H9 (cell line): ENCODE measurements at regions not wholly inside any gene's neighbourhood (a gene's known extent, or its start where the extent isn't known, plus 50 kb on each side); places are given as distances from the start of the nearest gene placed in this dataset.

Experiments
- DNase-seq: peaks from one replicate; pipeline ENCODE4 v3.0.0-alpha.2; 2017
- H2AFZ ChIP-seq: one replicate; pipeline ENCODE4 v1.6.1; 2013; ENCODE audit warnings: mild to moderate bottlenecking, low read length, control low read depth, moderate library complexity
- H2AK5ac ChIP-seq: 2 replicates; pipeline ENCODE4 v1.6.1; 2013; ENCODE audit warnings: low read length, control low read depth, mixed read lengths; ENCODE audit not compliant: insufficient read length
- H2BK120ac ChIP-seq: one replicate; pipeline ENCODE4 v1.6.1; 2013; ENCODE audit warnings: low read depth, mild to moderate bottlenecking, low read length, control low read depth, inconsistent platforms; ENCODE audit not compliant: poor library complexity, severe bottlenecking
- H2BK12ac ChIP-seq: 2 replicates; pipeline ENCODE4 v1.6.1; 2013; ENCODE audit warnings: low read length, control low read depth, mixed read lengths, low read depth; ENCODE audit not compliant: insufficient read length
- H2BK15ac ChIP-seq: 2 replicates; pipeline ENCODE4 v1.6.1; 2013; ENCODE audit warnings: low read depth, low read length, control low read depth
- H2BK20ac ChIP-seq: one replicate; pipeline ENCODE4 v1.6.1; 2013; ENCODE audit warnings: low read depth, mild to moderate bottlenecking, low read length, control low read depth, inconsistent platforms; ENCODE audit not compliant: poor library complexity, severe bottlenecking
- H2BK5ac ChIP-seq: 2 replicates; pipeline ENCODE4 v1.6.1; 2013; ENCODE audit warnings: low read length, control low read depth, mixed read lengths; ENCODE audit not compliant: insufficient read length
- H3K14ac ChIP-seq: 2 replicates; pipeline ENCODE4 v1.6.1; 2013; ENCODE audit warnings: low read length, control low read depth; ENCODE audit not compliant: insufficient read depth
- H3K18ac ChIP-seq: 2 replicates; pipeline ENCODE4 v1.6.1; 2013; ENCODE audit warnings: low read depth, mild to moderate bottlenecking, mixed read lengths, low read length, control low read depth; ENCODE audit not compliant: insufficient read length
- H3K23ac ChIP-seq: 2 replicates; pipeline ENCODE4 v1.6.1; 2013; ENCODE audit warnings: low read length, control low read depth, mixed read lengths, low read depth; ENCODE audit not compliant: insufficient read length
- H3K23me2 ChIP-seq: 2 replicates; pipeline ENCODE4 v1.6.1; 2013; ENCODE audit warnings: low read depth, mild to moderate bottlenecking, mixed read lengths, low read length, control low read depth; ENCODE audit not compliant: insufficient read length, poor library complexity, severe bottlenecking
- H3K27ac ChIP-seq: 2 replicates; pipeline ENCODE4 v1.5.1; 2013; ENCODE audit warnings: low read length, control low read depth, mixed read lengths, low read depth; ENCODE audit not compliant: insufficient read length
- H3K27me3 ChIP-seq: 2 replicates; pipeline ENCODE4 v1.6.1; 2013; ENCODE audit warnings: low read length, control low read depth, inconsistent platforms; ENCODE audit not compliant: insufficient read depth
- H3K4ac ChIP-seq: 2 replicates; pipeline ENCODE4 v1.6.1; 2013; ENCODE audit warnings: low read depth, mild to moderate bottlenecking, control low read depth, inconsistent platforms, low read length, moderate library complexity
- H3K4me1 ChIP-seq: 2 replicates; pipeline ENCODE4 v1.6.1; 2013; ENCODE audit warnings: low read length, control low read depth, inconsistent platforms; ENCODE audit not compliant: insufficient read depth
- H3K4me2 ChIP-seq: 2 replicates; pipeline ENCODE4 v1.6.1; 2013; ENCODE audit warnings: low read length, control low read depth, mixed read lengths; ENCODE audit not compliant: insufficient read length, insufficient read depth
- H3K56ac ChIP-seq: 2 replicates; pipeline ENCODE4 v1.6.1; 2013; ENCODE audit warnings: low read depth, mild to moderate bottlenecking, mixed read lengths, low read length, control low read depth; ENCODE audit not compliant: insufficient read length
- H3K79me1 ChIP-seq: 2 replicates; pipeline ENCODE4 v1.6.1; 2013; ENCODE audit warnings: low read depth, mild to moderate bottlenecking, moderate library complexity, low read length, control low read depth, inconsistent platforms; ENCODE audit not compliant: insufficient read depth, poor library complexity, severe bottlenecking
- H3K79me2 ChIP-seq: 2 replicates; pipeline ENCODE4 v1.6.1; 2013; ENCODE audit warnings: low read length, control low read depth, inconsistent platforms; ENCODE audit not compliant: insufficient read depth
- H3K9ac ChIP-seq: 2 replicates; pipeline ENCODE4 v1.6.1; 2013; ENCODE audit warnings: low read length, control low read depth, mixed read lengths; ENCODE audit not compliant: insufficient read length; ENCODE audit errors: extremely low read depth
- H3K9me3 ChIP-seq: one replicate; pipeline ENCODE4 v1.6.1; 2013; ENCODE audit warnings: low read depth, low read length, inconsistent platforms; ENCODE audit not compliant: control insufficient read depth
- H3T11ph ChIP-seq: one replicate; pipeline ENCODE4 v1.6.1; 2013; ENCODE audit warnings: mild to moderate bottlenecking, low read length, control low read depth, inconsistent platforms
- H4K20me1 ChIP-seq: one replicate; pipeline ENCODE4 v1.6.1; 2013; ENCODE audit not compliant: control insufficient read depth, insufficient read length, insufficient read depth
- H4K5ac ChIP-seq: 2 replicates; pipeline ENCODE4 v1.6.1; 2013; ENCODE audit warnings: low read depth, mild to moderate bottlenecking, mixed read lengths, low read length, control low read depth; ENCODE audit not compliant: insufficient read length
- H4K8ac ChIP-seq: replicated peaks from 2 replicates; pipeline ENCODE4 v1.6.1; 2013; ENCODE audit warnings: low read length, control low read depth, mixed read lengths, low read depth; ENCODE audit not compliant: insufficient read length
- H4K91ac ChIP-seq: 2 replicates; pipeline ENCODE4 v1.6.1; 2013; ENCODE audit warnings: low read depth, mild to moderate bottlenecking, moderate library complexity, mixed read lengths, low read length, control low read depth; ENCODE audit not compliant: insufficient read length
- H3K27ac Mint-ChIP-seq, 3 experiments: 2 replicates in 2 of 3; 3 replicates in 1 of 3; pipeline ENCODE4 v1.8.0; 2020 to 2021; ENCODE audit warnings: mixed read lengths in 3 of 3, mild to moderate bottlenecking in 1 of 3, moderate library complexity in 1 of 3
- H3K27me3 Mint-ChIP-seq: 2 replicates; pipeline ENCODE4 v1.8.0; 2021; ENCODE audit warnings: low read depth, mild to moderate bottlenecking, moderate library complexity, mixed read lengths
- H3K36me3 Mint-ChIP-seq, 3 experiments: 2 replicates in 2 of 3; 3 replicates in 1 of 3; pipeline ENCODE4 v1.8.0; 2020 to 2021; ENCODE audit warnings: low read depth in 3 of 3, mixed read lengths in 3 of 3; ENCODE audit not compliant: insufficient read depth in 1 of 3
- H3K4me1 Mint-ChIP-seq, 2 experiments: 2 replicates each; pipeline ENCODE4 v1.8.0; 2020; ENCODE audit warnings: mixed read lengths in 2 of 2
- H3K4me3 Mint-ChIP-seq, 2 experiments: 2 replicates in 1 of 2; 3 replicates in 1 of 2; pipeline ENCODE4 v1.8.0; 2020 to 2021; ENCODE audit warnings: mild to moderate bottlenecking in 2 of 2, mixed read lengths in 2 of 2, moderate library complexity in 1 of 2
- H3K9me3 Mint-ChIP-seq, 2 experiments: 2 replicates in 1 of 2; 3 replicates in 1 of 2; pipeline ENCODE4 v1.8.0; 2020; ENCODE audit warnings: mild to moderate bottlenecking in 2 of 2, mixed read lengths in 2 of 2, moderate library complexity in 1 of 2
- CTCF ChIP-seq: fragments of 200-600 bp; sonication (generic); conservative IDR thresholded peaks from 3 replicates; pipeline ENCODE4 v1.8.0; 2021; ENCODE audit warnings: antibody characterized with exemption, mild to moderate bottlenecking
- WGBS: extraction: QIAGEN DNeasy Blood & Tissue Kit; methylation state at CpG from one replicate; pipeline ENCODE4 v1.1.7; 2013; ENCODE audit warnings: missing lambda C conversion rate, low lambda C conversion rate, mixed read lengths; ENCODE audit not compliant: insufficient read length; ENCODE audit errors: extremely low coverage; 5-methylcytosine and 5-hydroxymethylcytosine counted together

DNA sequence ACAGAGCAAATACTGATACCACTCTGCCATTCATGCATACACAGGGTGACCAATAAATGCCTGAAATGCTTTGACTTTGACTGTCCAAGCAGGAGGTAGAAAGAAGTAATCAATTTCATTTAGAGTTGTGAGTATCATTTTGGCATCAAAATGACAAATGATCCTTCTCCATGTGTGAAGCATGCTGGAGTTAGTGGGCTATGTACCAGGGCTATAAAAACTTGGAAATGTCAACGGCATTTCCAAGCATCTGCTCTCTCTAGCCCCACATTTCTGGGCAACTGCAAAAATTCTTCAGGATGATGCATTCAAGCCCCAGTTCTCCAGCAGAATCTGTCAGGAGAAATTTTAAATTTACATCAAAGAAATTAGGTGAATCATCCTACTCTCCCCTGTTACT is 208.4 kb upstream of the PTBP2 start:
- Histone ChIP-seq H3K79me2 (no peaks in the 10 kb centered on the region), H3K4ac (no peak overlapping the region), H3T11ph (no peak overlapping the region), H4K8ac (no peak overlapping the region), H2BK120ac (no peak overlapping the region), H4K5ac (no peak overlapping the region), H2AFZ (no peak overlapping the region), H3K27ac (no peak overlapping the region), H3K79me1 (no peaks in the 10 kb centered on the region), H3K18ac (no peak overlapping the region), H3K23me2 (no peaks in the 10 kb centered on the region), H2BK5ac (no peak overlapping the region), H4K20me1 (no peaks in the 10 kb centered on the region), H2BK20ac (no peak overlapping the region), H3K9me3 (no peaks in the 10 kb centered on the region), H4K91ac (no peak overlapping the region), H3K14ac (no peak overlapping the region), H3K4me2 (no peak overlapping the region), H3K56ac (no peak overlapping the region), H3K27me3 (no peaks in the 10 kb centered on the region), H3K9ac (no peak overlapping the region), H3K23ac (no peak overlapping the region), H2BK15ac (no peak overlapping the region), H3K4me1 (no peaks in the 10 kb centered on the region), H2BK12ac (no peak overlapping the region), H2AK5ac (no peak overlapping the region)
- H3K27me3 Mint-ChIP-seq: no peaks in the 10 kb centered on the region
- no peak for DNase-seq
- WGBS: no CpG with 5 or more reads among the region's 1 CpG
- H3K4me3 Mint-ChIP-seq: no peak overlapping the region
- H3K4me1 Mint-ChIP-seq: peaks cover 23 to 44% of the 10 kb centered on the region in 2 experiments
- no peak overlapping the region for H3K27ac Mint-ChIP-seq
- no peaks in the 10 kb centered on the region; a peak in 1 of 7 replicates for H3K36me3 Mint-ChIP-seq
- TF ChIP-seq CTCF: no peak
- H3K9me3 Mint-ChIP-seq: no peaks in the 10 kb centered on the region
